Colonic mucosa (tissue), 4 donors: ENCODE measurements at regions not wholly inside any gene's neighbourhood (a gene's known extent, or its start where the extent isn't known, plus 50 kb on each side); places are given as distances from the start of the nearest gene placed in this dataset.

Experiments
- DNase-seq: peaks from one replicate; pipeline ENCODE4 v3.0.0-alpha.2; 2020
- H3K27ac ChIP-seq: fragments of 200-600 bp; one replicate; pipeline ENCODE4 v1.8.0; 2021
- H3K27me3 ChIP-seq: fragments of 200-600 bp; one replicate; pipeline ENCODE4 v1.8.0; 2021
- H3K36me3 ChIP-seq: fragments of 200-600 bp; one replicate; pipeline ENCODE4 v1.8.0; 2021
- H3K4me1 ChIP-seq: fragments of 200-600 bp; one replicate; pipeline ENCODE4 v1.8.0; 2021; ENCODE audit warnings: mild to moderate bottlenecking
- H3K4me3 ChIP-seq: fragments of 200-600 bp; one replicate; pipeline ENCODE4 v1.8.0; 2021
- H3K9ac ChIP-seq, 2 donors: one replicate each; pipeline ENCODE4 v1.7.0; 2013; ENCODE audit warnings: control low read depth in 2 of 2, low read depth in 2 of 2, low read length in 2 of 2
- H3K9me3 ChIP-seq: fragments of 200-600 bp; one replicate; pipeline ENCODE4 v1.8.0; 2021
- CTCF ChIP-seq: fragments of 200-600 bp; IDR thresholded peaks from one replicate; pipeline ENCODE4 v1.8.0; 2022; ENCODE audit warnings: antibody characterized with exemption, mild to moderate bottlenecking
- intact Hi-C: fragments of 100-400 bp; cut with DNase I; formaldehyde crosslinking; loops from one replicate; pipeline ENCODE4 v1.14.1; 2022
- donor health status: healthy.
- donor health status: DM: no; HTN: no; CAD: no.
- donor health status: DM: no; HTN: no; CAD: no.

GRCh38 chr10:83302623-83303022 is 836.7 kb upstream of the GHITM start:
- DNase-seq, result no peak
- H3K36me3 ChIP-seq, result no peaks in the 10 kb centered on the region
- H3K4me1 ChIP-seq, result no peaks in the 10 kb centered on the region
- no peak for TF ChIP-seq CTCF
- H3K9ac ChIP-seq, result no peak overlapping the region
- no peaks in the 10 kb centered on the region for H3K27me3 ChIP-seq
- intact Hi-C loops, result no loop called here
- no peak overlapping the region for H3K4me3 ChIP-seq
- no peak overlapping the region for H3K27ac ChIP-seq
- no peaks in the 10 kb centered on the region for H3K9me3 ChIP-seq

- no peak overlapping the region for H3K9ac ChIP-seq
- TF ChIP-seq CTCF, result no peak
- H3K4me3 ChIP-seq, result no peak overlapping the region
- H3K36me3 ChIP-seq, result no peaks in the 10 kb centered on the region
- no peaks in the 10 kb centered on the region for H3K4me1 ChIP-seq
- no peaks in the 10 kb centered on the region for H3K27me3 ChIP-seq
- DNase-seq, result no peak
- intact Hi-C loops, result no loop called here
- H3K27ac ChIP-seq, result no peak overlapping the region
- H3K9me3 ChIP-seq, result no peaks in the 10 kb centered on the region
Observed at GRCh38 chr10:83310688-83311087, 828.6 kb upstream of the GHITM start.

- no peak overlapping the region for H3K9ac ChIP-seq
- no peaks in the 10 kb centered on the region for H3K9me3 ChIP-seq
- H3K4me3 ChIP-seq, result no peak overlapping the region
- H3K4me1 ChIP-seq, result no peaks in the 10 kb centered on the region
- H3K36me3 ChIP-seq, result no peaks in the 10 kb centered on the region
- no peak for DNase-seq
- no peak overlapping the region for H3K27ac ChIP-seq
- no peak for TF ChIP-seq CTCF
- H3K27me3 ChIP-seq, result no peaks in the 10 kb centered on the region
- intact Hi-C loops, result no loop called here
Observed at GRCh38 chr10:83312570-83312969, 826.7 kb upstream of the GHITM start.

GRCh38 chr10:83332690-83333089 is 806.6 kb upstream of the GHITM start:
- Histone ChIP-seq H3K4me1 (no peaks in the 10 kb centered on the region), H3K4me3 (no peak overlapping the region), H3K27me3 (no peaks in the 10 kb centered on the region), H3K27ac (no peak overlapping the region), H3K36me3 (no peaks in the 10 kb centered on the region), H3K9me3 (no peaks in the 10 kb centered on the region), H3K9ac (no peak overlapping the region)
- no peak for TF ChIP-seq CTCF
- no peak for DNase-seq
- intact Hi-C loops, result no loop called here

- H3K36me3 ChIP-seq, result no peaks in the 10 kb centered on the region
- H3K4me1 ChIP-seq, result no peaks in the 10 kb centered on the region
- H3K9ac ChIP-seq, result no peak overlapping the region
- DNase-seq, result no peak
- no peaks in the 10 kb centered on the region for H3K9me3 ChIP-seq
- no peak overlapping the region for H3K4me3 ChIP-seq
- TF ChIP-seq CTCF, result no peak
- H3K27me3 ChIP-seq, result no peaks in the 10 kb centered on the region
- intact Hi-C loops, result no loop called here
- no peak overlapping the region for H3K27ac ChIP-seq
Observed at GRCh38 chr10:83333566-83333965, 805.7 kb upstream of the GHITM start.

GRCh38 chr10:83343676-83344075 is 795.6 kb upstream of the GHITM start:
- Histone ChIP-seq H3K36me3 (no peaks in the 10 kb centered on the region), H3K4me3 (no peak overlapping the region), H3K9ac (no peak overlapping the region), H3K9me3 (no peaks in the 10 kb centered on the region), H3K27ac (no peak overlapping the region), H3K27me3 (no peaks in the 10 kb centered on the region), H3K4me1 (no peaks in the 10 kb centered on the region)
- no peak for DNase-seq
- intact Hi-C loops, result no loop called here
- TF ChIP-seq CTCF, result no peak
